H1 (cell line): ENCODE measurements at regions not wholly inside any gene's neighbourhood (a gene's known extent, or its start where the extent isn't known, plus 50 kb on each side); places are given as distances from the start of the nearest gene placed in this dataset.

ENCODE experiments used
- EZH2 ChIP-seq: fragments of 200-600 bp; sonication (generic); IDR thresholded peaks from 2 replicates; pipeline ENCODE4 v1.7.1; 2012; ENCODE audit warnings: low read depth, mild to moderate bottlenecking, moderate library complexity, low read length, inconsistent platforms; ENCODE audit not compliant: severe bottlenecking
- GTF2F1 ChIP-seq: IDR thresholded peaks from 2 replicates; pipeline ENCODE4 v1.6.1; 2012; ENCODE audit warnings: low read depth, low read length, improper control_type of control experiment, borderline replicate concordance
- JUN ChIP-seq: IDR thresholded peaks from 2 replicates; pipeline ENCODE4 v1.6.1; 2011; ENCODE audit warnings: low read depth, mild to moderate bottlenecking, improper control_type of control experiment, low read length
- NRF1 ChIP-seq: IDR thresholded peaks from 2 replicates; pipeline ENCODE4 v1.6.1; 2011; ENCODE audit warnings: mild to moderate bottlenecking, low read depth, low read length, improper control_type of control experiment
- RAD21 ChIP-seq, 2 experiments: IDR thresholded peaks in 1 of 2; conservative IDR thresholded peaks in 1 of 2; 2 replicates each; pipeline ENCODE4 v1.6.1; 2011; ENCODE audit warnings: low read depth in 2 of 2, low read length in 2 of 2, improper control_type of control experiment in 1 of 2, inconsistent platforms in 1 of 2, mild to moderate bottlenecking in 1 of 2, moderate library complexity in 1 of 2
- TF ChIP-seq, protein P1 (sequence below), 3 experiments: IDR thresholded peaks; 1 replicate in 2 of 3; 2 replicates in 1 of 3; pipeline versions ENCODE4 v1.5.1 to v1.6.1; 2011; ENCODE audit warnings: low read length in 3 of 3, mild to moderate bottlenecking in 3 of 3, inconsistent platforms in 2 of 3, low read depth in 1 of 3, moderate library complexity in 1 of 3; ENCODE audit not compliant: insufficient read depth in 1 of 3; ENCODE audit errors: control extremely low read depth in 1 of 3
- TF ChIP-seq, protein P2 (sequence below): IDR thresholded peaks from 2 replicates; pipeline ENCODE4 v1.6.1; 2012; ENCODE audit warnings: inconsistent platforms
- TF ChIP-seq, protein P3 (sequence below): IDR thresholded peaks from 2 replicates; pipeline ENCODE4 v1.6.1; 2011; ENCODE audit warnings: low read length, improper control_type of control experiment

DNA sequence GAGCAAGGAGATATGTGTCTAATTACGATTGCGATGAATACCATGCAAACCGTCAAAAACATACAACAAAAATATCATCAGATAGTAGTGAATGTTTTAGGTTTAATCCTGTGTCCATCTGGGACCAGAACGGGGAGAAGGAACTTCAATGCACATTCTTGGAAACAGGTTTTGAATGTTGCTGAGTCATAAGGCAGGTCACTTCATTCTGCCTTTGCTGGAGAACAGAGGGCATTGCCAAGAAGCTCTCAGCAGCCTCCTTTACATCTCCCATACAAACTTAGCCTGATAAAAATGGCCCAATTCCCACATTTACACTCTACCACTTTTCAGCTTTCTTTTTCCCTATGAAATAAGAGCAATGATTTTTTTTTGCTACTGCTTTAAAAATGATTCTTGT, 78.0 kb upstream of the KCNJ6 start:
- TF ChIP-seq RAD21 (IDR thresholded peaks at IDR 0.05 in 1 of 2, conservative IDR thresholded peaks at IDR 0.05 in 1 of 2; ENCODE audit: low read depth in 2 of 2, low read length in 2 of 2) (no peak), JUN (no peak), NRF1 (no peak), GTF2F1 (no peak), EZH2 (no peak)
- TF ChIP-seq, protein P1, sequence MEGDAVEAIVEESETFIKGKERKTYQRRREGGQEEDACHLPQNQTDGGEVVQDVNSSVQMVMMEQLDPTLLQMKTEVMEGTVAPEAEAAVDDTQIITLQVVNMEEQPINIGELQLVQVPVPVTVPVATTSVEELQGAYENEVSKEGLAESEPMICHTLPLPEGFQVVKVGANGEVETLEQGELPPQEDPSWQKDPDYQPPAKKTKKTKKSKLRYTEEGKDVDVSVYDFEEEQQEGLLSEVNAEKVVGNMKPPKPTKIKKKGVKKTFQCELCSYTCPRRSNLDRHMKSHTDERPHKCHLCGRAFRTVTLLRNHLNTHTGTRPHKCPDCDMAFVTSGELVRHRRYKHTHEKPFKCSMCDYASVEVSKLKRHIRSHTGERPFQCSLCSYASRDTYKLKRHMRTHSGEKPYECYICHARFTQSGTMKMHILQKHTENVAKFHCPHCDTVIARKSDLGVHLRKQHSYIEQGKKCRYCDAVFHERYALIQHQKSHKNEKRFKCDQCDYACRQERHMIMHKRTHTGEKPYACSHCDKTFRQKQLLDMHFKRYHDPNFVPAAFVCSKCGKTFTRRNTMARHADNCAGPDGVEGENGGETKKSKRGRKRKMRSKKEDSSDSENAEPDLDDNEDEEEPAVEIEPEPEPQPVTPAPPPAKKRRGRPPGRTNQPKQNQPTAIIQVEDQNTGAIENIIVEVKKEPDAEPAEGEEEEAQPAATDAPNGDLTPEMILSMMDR (IDR thresholded peaks at IDR 0.05; ENCODE audit: control extremely low read depth in 1 of 3, insufficient read depth in 1 of 3, low read depth in 1 of 3, low read length in 3 of 3): no peak
- TF ChIP-seq, protein P2, sequence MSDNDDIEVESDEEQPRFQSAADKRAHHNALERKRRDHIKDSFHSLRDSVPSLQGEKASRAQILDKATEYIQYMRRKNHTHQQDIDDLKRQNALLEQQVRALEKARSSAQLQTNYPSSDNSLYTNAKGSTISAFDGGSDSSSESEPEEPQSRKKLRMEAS: no peak
- TF ChIP-seq, protein P3, sequence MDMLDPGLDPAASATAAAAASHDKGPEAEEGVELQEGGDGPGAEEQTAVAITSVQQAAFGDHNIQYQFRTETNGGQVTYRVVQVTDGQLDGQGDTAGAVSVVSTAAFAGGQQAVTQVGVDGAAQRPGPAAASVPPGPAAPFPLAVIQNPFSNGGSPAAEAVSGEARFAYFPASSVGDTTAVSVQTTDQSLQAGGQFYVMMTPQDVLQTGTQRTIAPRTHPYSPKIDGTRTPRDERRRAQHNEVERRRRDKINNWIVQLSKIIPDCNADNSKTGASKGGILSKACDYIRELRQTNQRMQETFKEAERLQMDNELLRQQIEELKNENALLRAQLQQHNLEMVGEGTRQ: no peak
